ENCODE measurements at regions not wholly inside any gene's neighbourhood (a gene's known extent, or its start where the extent isn't known, plus 50 kb on each side); places are given as distances from the start of the nearest gene placed in this dataset.
"Not testable (repeated sequence)": the region's sequence is repeated elsewhere in the genome, so short reads cannot be mapped to it uniquely, and the experiment has no call there.

DNA sequence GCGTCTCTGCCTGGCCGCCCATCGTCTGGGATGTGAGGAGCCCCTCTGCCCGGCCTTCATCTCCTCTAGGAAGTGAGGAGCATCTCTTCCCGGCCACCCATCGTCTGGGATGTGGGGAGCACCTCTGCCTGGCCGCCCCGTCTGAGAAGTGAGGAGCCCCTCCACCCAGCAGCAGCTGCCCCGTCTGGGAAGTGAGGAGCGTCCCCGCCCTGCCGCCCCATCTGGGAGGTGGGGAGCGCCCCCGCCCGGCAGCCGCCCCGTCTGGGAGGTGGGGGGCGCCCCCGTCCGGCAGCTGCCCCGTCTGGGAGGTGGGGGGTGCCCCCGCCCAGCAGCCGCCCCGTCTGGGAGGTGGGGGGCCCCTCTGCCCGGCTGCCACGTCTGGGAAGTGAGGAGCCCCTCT lies 153.7 kb upstream of the MYRIP start:
- DNase-seq (ENCODE audit: low read depth), result not testable (repeated sequence)

DNA sequence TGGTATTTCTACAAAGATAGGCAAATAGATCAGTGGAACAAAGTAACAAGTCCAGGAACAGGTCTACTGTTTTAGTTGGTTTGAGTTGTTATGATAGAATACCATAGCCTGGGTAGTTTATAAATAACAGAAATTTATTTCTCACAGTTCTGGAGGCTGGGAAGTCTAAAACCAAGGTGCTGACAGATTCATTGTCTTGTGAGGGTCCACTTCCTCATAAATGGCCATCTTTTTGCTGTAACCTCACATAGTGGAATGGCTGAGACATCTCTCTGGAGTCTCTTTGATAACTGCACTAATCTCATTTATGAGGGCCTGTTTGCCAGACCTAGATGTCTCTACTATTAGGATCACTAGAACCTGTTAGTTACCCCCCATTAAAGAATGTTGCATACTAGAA lies 152.3 kb upstream of the MYRIP start:
- DNase-seq (ENCODE audit: low read depth), result no peak

DNA sequence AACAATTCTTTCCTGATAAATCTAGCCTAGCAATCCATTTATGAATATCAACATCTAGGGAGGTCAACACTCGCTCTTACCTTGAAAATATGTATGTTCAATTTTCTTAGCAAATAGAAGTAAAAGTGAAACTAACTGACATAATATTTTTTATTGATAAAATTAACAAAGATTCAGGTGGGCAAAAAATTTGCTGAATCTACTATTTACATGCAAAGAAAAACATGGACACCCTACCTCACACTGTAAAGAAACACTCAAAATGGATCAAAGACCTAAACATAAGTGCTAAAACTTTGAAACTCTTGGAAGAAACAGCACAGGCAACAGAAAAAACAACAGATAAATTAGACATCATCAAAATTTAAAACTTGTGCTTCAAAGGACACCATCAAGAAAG lies 151.6 kb upstream of the MYRIP start:
- DNase-seq (ENCODE audit: low read depth), result no peak

DNA sequence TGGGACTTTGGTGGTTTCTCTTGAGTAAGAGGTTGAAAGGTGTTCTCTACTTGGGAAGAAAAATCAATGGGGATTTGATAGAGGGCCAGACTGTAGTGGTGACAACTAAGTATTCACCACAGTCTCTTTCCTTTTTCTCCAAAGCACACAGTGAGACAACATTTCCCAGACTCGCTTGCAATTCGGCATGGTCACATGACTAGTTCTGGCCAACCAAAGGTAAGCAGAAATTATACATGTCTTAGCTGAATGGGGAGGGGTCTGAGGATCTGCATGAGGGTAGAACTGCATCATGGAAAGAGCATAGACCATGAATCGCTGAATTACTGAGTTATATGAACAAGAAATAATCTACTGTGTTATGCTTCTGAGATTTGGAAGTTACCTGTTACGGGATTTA lies 144.5 kb upstream of the MYRIP start:
- DNase-seq (ENCODE audit: low read depth), result no peak

DNA sequence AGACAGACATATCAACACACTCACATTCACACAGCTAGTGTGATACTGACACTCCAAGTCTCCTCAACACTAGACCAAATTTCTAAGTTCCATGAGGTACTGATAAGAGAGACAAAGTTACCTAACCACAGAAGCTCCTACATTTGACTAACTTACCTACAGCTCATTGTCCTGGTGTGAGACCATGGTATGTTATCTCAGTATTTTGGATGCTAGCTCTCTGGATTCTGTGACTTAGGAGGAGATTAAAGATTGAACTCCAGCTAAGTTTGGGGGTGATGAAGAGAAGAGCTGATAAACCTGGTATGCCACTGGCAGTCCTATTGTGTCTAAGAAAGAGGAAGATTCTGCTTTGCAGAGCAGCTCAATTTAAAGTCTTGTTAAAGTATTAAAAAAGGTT lies 144.0 kb upstream of the MYRIP start:
- no peak for DNase-seq (ENCODE audit: low read depth)

DNA sequence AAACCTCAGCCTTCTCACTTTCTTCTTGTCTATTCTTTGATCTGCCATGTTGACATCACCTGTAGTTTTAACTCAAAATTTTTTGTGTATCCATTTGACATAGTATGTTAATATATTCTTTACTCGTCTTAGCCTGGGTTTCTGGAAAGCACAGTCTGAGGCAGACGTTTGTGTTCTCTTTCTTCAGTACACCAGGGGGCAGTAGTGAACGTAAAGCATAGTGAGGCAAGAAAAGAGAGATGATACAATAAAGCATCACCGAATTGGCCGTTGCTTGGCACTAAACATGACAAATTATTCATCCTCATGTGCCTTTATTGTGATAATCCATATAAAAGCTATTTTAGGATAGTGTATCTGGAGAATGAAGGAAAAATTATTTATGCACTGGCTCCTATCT lies 141.0 kb upstream of the MYRIP start:
- DNase-seq (ENCODE audit: low read depth), result peak; percentile 16

DNA sequence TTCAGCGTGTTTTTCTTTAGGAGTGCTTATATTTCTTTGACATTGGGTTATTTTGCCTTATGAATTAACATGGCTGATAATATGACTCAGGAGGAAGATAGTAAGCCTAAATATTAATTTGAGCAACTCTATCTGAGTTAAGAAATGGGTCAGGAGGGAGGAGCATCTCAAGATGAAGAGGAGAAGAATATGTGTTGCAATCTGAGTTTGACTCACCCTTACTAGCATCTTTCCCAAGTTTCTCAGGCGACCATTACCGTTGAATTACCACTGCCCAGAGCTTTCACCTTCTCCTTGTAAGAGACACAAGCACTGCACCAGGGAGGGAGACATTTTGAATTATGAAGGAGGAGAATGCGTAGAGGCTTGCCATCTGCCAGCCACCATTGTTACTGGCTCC lies 138.3 kb upstream of the MYRIP start:
- no peak for DNase-seq (ENCODE audit: low read depth)

DNA sequence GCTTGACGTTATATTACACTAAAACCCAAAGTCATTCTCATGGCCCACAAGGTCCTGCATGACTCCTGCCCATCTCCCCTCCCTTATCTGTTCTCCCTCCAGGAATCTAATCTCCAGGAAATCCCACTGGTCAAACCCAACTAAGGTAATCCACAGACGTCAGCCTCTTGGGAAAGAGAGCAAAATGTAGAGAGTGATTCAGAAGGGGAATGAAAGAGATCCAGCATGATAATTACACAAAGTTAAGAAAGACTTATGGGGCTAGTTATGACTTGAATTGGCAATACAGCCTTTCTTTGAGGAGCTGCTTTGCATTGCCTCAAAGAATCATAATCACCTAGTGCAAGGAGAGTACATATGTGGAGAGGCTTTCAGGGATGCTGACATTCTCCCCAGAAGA lies 137.8 kb upstream of the MYRIP start:
- no peak for DNase-seq (ENCODE audit: low read depth)

DNA sequence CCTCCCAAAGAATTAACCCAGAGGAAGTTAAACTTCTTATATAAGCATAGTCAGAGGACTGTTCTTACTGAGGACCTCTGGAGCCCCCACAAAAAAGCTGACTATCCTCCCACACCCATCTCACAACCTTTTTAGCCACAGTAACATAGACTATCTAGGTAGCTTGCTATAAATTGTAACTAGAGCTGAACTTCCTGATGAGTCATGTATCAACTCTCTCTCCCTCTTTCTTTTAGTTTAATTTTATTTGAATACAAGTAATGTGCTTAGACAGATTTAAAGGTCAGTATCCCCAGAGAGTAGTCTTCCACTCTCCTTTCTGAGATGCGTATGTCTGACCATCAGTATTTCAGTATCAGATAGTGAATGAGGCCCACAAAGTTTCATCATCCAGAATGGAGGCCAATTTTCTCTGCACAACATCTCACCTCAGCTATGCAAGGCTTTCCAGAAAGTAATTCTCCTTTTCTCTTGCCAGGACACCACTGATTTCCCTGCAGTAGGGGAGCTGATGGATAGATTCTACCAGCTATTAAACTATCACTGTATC lies 104.0 kb upstream of the MYRIP start:
- no peak for DNase-seq (ENCODE audit: low read depth)

DNA sequence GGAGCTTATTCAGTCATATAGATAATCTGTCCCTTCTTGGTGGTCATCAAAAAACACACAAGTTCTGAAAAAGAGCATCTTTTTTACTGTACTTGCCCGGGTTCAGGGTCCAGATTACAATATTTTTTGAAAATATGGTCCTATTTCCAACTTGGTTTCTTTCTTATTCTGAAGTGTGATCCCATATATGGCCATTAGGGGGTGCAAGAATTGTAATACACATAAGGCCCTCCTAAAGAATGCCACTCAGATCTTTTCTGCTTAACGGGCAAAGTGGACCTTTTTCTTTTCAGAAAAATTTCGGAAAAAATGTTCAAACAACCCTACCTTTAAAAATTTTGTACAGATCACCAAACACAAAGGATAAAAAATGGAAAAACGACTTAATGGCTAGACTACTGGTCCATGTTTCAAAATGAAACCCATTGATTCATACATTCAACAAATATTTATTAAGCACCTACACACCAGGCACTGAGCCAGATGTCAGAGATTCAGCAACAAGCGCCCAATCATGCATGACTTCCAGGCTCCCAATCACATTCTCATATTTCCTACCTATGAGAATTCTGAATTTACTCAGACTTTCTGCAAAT lies 102.0 kb upstream of the MYRIP start:
- DNase-seq (ENCODE audit: low read depth), result peak; percentile 9

DNA sequence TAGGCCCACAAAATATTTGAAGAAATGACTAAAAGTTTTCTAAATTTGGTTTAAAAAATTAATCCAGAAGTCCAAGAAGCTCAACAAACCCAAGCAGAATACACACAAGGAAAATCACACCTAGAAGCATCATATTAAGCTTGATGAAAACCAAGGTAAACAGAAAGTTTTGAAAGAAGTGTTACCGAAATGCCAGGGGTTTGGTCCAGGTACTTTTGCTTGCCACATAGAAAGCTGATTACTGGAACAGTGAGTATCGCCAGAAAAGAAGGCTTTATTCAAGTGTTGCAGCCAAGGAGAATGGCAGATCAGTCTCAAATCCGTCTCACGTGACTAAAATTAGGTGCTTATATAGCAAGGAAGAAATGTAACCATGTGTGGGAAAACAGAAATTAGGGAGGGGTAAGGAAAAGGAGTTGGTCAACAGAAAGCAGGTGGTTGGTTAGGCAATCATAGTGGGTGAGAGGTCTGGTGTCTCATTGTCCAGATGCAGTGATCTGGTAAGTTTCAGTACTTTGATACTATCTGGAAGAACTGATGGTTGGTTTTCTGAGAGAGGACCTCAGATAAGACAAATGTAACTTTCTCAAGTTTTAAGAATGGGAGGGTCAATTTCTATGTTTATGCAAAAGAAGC lies 96.9 kb upstream of the MYRIP start:
- no peak for DNase-seq (ENCODE audit: low read depth)

DNA sequence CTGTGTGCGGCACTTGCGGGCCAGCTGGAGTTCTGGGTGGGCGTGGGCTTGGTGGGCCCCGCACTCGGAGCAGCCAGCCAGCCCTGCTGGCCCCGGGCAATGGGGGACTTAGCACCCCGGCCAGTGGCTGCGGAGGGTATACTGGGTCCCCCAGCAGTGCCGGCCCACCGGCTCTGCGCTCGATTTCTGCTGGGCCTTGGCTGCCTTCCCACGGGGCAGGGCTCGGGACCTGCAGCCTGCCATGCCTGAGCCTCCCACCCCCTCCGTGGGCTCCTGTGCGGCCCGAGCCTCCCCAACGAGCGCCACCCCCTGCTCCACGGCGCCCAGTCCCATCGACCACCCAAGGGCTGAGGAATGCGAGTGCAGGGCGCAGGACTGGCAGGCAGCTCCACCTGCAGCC lies 96.1 kb upstream of the MYRIP start:
- DNase-seq (ENCODE audit: low read depth), result not testable (repeated sequence)

DNA sequence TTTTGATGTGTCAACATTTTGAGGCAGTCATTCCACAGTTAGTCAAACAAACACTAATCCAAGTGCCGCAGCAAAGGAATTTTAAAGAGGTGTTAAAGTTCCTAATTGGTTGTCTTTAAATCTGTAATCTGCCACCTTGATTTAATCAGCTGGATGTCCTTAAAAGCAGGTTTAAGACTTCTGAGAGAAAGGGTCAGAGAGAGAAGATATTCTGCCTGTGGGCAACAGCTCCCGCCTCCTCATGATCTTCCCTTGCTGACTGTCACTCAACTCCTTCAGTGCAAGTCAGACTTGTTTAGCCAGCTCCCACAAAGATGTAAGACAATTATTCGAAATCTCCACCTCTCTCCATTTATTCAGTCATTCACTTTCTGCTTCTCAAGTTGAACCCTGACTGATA lies 92.6 kb upstream of the MYRIP start:
- no peak for DNase-seq (ENCODE audit: low read depth)

DNA sequence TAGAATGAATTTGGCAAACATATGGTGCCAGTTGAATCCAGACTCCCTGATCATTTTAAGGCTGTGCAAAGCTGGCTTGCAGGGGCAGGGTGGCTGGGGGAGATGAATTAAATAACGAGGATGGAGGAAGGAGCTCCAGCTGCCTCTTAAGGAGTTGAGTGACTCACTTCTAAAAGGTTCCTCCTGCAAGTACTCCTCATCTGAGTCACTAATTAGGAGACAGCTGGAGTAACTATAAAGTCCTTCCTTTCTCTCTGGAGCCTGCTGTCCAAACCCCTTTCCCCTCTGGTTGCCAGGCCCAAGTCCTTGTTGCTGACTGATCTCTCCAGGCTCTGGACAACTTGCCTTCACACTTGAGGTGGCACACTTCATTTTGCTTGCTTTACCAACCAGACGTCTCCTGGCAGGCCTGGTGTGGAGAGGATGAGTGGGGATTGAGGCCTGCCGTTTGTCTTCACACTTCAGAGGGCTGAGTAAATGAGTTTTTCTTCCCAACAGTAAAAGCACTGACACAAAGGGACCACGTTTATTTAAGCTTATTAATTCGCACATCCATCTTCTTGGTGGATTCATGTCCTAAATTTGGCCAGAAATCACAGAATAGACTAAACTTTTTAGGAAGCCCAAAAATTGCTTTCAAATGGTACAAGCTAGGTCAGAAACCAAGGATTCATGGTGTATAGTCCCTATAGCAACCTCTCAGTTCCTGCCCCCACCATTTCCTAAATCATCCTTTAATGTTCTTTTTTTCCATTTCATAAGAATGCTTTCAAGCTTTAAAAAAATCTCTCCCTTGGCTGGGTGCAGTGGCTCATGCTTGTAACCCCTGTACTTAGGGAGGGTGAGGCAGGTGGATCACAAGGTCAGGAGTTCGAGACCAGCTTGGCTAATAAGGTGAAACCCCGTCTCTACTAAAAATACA lies 90.5 kb upstream of the MYRIP start:
- peak; percentile 4 for DNase-seq (ENCODE audit: low read depth)

DNA sequence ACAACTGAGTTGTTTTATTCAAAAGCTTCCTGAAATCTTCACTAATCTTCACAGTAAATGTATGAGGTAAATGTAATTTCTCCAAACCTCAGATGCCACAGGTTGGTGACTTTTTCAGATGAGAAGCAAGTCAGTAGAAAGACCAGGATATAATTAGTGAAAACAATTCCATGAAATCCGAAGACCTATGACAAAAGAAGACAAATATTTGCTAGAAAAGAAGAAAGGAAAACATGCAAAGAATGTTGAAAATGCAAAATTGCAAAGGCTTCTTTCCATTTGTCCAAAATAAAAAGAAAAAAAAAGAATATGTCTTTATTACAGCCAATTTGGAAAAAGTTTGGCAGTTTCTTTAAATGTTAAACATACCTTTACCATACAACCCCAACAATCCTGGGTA lies 88.3 kb upstream of the MYRIP start:
- no peak for DNase-seq (ENCODE audit: low read depth)

DNA sequence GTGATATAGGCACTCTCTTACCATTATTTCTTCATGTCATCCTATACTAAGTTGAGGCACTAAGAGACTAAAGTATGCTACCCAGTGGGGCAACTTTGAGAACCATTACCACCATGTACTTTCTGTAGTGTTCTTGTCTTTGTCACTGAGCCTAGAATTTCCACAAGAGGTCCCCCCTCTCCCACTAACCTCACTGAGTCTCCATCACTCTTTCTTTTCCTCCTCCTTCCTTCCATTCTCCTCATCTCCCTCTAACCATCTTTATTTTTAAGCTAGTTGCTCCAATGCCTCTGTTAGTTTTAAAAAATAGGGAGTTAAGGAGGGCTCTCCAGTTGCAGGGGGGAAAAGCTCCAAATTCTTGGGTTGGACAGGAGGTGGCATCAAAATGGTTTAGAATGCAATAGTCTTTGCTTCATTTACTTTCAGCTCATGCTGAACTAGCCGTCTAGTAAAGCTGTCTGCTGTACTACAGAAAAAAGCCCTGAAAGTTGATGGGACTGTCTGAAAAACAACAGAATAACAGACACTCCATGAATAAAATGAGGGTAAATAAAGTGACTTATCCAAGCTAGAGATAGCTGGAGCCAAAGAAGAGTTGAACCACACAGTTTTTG lies 85.1 kb upstream of the MYRIP start:
- DNase-seq (ENCODE audit: low read depth), result no peak

DNA sequence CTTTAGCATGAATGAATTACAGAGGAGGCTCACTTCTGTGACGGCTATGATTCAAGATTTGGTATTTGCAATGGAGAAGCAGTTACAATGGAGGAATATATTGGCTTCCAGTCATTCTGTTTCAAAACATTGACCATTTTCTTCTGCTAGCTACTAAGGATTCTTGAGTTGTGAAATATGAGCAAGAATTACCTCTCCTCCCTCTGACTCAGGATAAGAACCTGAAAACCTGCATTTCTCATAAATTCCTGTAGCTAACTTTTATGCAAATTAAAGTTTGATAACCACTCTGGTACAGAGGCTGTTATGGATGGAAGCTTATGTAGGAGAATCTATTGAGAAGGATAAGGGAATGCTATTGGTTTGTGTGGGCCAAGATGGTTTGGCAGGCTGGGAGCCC lies 84.1 kb upstream of the MYRIP start:
- DNase-seq (ENCODE audit: low read depth), result no peak

DNA sequence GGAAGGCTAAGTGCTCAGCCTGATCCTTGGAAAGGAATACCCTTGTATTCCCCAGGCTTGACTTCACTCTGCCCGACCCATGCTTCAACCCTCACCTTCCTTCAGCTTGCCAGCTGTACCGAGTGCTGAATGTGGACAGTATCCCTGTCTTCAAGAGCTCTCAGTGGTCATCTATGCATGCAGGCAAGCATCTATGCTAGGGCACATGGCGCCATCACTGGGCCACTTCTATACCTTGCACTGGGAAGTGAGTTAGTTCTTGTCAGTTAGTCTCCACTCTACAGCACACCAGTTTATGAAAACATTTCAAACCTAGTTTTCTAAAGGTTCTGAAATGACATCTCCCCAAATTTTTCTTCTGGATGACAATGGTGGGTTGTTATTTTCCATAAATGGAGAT lies 82.0 kb upstream of the MYRIP start:
- DNase-seq (ENCODE audit: low read depth), result no peak

DNA sequence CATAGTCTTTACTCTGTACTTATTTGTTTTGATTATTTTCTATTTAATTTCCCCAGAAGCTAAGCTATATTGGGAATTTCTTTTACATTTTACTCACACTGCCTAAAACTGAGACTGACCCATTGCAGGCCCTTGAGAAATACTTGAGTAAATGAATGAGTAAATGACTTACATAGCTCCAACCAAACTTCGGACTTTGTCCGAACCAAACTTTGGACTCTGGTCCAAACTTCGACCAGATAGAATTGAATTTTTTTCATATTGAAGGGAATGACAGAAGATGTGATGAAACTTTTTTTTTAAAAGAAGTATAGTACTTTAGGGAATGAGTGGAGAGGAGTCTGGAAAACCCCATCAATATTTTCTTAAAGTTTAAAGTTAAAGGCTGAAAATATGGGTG lies 75.6 kb upstream of the MYRIP start:
- no peak for DNase-seq (ENCODE audit: low read depth)

DNA sequence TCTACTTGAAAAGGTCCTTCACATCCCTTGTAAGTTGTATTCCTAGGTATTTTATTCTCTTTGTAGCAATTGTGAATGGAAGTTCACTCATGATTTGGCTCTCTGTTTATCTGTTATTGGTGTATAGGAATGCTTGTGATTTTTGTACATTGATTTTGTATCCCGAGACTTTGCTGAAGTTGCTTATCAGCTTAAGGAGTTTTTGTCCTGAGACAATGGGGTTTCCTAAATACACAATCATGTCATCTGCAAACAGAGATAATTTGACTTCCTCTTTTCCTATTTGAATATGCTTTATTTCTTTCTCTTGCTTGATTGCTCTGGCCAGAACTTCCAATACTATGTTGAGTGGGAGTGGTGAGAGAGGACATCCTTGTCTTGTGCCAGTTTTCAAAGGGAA lies 69.8 kb upstream of the MYRIP start:
- DNase-seq (ENCODE audit: low read depth), result not testable (repeated sequence)

DNA sequence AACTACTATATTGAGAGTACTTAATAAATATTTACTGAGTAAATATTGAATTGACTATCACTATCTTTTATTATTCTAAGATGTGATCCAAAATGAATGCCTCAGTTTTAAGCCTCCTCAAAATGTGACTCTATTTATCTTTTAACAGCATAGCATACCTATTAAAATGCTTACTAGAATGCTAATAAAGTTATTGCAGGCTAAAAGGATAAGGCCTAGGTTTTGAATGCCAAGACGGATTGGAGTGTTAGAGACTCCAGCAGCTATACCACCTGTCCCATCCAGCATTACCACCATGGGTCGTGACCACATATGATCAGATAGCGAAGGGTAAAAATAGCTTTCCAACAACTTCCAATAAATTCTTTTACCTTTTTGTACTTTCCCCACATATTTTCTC lies 64.7 kb upstream of the MYRIP start:
- DNase-seq (ENCODE audit: low read depth), result no peak

DNA sequence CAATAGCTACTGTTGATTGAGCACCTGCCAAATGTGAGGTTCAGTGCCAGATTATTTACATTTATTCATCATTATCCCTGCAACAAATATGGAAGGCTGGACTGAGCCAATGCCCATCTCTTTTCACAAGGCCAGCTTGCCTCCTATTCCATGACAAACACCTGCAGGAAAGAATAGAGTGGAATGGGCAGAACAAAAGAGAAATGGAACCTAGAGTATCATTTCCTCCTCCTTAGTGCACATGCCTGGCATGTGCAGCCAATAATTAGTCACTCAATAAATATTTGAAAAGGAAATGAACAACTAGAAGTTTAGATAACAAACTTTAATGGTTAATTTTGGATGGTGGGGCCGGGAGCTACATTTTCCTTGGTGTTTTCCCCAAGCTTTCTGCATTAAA lies 61.4 kb upstream of the MYRIP start:
- no peak for DNase-seq (ENCODE audit: low read depth)

All from M059J (cell line).